HG02970 (cell line): ENCODE measurements at regions not wholly inside any gene's neighbourhood (a gene's known extent, or its start where the extent isn't known, plus 50 kb on each side); places are given as distances from the start of the nearest gene placed in this dataset.

Experiments
- ATAC-seq: cut with Tn5 transposase; IDR thresholded peaks from one replicate; pipeline ENCODE4 v1.9.1; 2021; ENCODE audit warnings: mild to moderate bottlenecking, moderate library complexity, moderate number of reproducible peaks; ENCODE audit not compliant: unreplicated experiment, low FRiP score

DNA sequence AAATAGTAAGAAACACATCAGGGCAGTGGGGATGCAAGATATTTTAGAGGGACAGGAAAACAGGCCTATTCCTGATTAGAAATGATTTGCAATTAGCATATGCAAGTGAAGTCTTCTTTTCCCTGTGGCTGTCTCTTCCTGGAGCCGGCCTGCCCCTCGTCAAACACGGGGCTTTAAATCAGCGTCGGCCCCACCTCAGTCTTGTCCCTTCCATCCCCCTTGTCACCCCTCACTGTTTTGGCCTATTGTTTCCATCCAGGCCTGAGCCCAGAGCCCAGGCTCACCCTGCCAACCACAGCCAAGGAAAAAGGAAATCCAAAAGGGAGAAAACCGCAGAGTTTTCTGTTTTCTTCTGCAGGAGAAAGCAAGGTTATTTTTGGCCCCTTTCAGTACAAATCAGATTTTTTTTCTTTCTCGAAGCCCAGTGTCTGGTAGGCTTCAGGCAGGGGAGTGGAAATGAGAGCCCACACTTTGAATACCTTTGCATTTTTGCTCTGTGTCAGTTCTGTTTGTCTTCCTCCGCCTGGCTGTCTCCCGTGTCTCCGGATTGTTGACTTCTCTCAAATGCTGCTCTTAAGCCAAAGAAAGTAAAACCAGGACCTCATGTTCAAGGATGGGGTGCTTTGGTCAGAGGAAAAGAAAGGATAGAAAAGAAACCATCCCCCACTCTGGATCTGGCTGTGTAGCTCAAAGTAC lies 399.9 kb upstream of the CDH11 start:
- ATAC-seq: no peak

DNA sequence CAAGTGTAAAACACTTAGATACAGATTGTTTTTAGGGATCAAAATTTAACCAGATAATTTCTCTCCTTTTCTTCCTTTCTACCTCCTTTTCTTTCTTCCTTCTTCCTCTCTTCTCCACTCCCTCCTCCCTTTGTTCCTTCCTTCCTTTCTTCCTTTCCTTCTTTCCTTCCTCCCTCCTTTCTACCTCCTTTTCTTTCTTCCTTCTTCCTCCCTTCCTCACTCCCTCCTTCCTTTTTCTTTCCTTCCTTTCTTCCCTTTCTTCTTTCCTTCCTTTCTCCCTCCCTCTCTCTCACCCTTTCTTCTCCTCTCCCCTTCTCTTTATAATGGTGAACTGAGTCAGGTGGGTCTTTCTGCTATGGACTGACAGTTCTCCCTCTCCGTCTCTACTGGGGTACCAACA lies 397.5 kb upstream of the CDH11 start:
- ATAC-seq: no peak

DNA sequence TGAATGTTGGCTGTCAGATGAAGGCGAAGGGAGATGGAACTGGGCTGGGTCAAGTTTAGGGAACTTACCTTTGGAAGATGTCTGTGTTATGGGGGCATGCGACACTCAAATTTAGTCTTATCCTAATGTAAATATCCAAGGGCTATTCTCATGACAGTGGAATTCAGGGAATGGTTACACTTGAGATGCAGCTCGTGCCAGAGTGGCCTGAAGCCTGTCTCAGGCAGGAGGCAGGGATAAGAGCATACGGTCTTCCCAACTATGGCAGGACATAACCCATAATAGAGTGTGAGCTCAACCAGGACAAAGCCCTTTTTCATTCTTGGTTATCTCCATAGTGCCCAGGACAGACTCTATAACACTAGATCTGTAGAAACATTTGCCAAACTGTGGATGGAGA lies 393.3 kb upstream of the CDH11 start:
- ATAC-seq: no peak

DNA sequence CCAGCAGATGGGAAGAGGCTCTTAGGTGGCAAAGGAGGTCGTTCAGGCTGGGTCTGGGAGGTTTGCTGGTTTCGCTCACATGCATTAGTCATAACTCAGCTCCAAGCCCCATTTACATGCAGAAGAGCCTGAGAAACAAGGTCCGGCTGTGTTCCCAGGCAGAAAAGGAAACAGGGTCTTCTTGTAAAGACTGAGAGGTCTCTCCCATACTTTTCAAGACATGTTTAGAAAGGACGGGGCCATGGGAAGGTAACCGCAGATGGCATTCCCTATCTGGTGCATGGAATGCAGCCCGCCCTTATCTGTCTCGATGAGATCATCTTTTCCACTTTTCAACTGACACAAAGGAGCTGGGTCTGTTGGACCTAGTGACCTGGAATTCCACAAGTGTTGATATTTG lies 389.0 kb upstream of the CDH11 start:
- ATAC-seq: no peak

DNA sequence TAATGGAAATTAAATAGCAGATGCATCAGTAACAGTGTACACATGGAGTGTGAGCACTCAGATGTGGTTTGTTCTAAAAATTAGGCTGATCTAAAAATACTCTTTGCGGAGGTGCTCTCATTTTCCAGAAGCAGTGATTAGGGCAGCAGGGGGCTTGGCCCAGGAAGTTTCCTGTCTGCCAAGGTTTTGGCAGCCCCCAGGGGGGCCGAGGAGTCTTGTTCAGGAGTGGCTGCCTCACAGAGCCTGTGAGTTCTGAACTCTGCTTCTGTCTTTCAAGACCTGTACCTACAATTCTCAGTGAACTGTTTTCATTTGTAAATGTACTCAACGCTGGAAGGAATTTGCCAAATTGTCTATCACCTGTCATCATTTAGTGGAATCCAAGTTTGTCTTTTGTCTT lies 388.4 kb upstream of the CDH11 start:
- no peak for ATAC-seq

DNA sequence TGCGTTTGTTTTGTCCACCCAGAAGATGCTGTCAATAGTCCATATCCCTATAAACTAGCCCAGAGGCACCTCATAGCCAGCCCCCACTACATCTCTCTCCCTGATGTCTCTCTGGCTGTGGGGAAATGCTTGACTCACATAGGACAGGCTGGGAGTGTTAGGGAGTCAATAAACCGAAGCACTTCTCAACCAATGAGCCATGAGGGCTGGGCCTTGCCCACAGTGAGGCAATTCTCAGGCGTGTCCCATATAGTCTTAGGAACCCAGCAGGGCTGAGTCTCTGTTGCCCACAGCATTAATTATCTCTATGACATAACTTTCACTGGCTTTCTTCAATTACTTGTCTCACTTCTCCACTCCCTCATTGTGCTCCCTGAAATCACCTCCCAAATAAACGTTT lies 387.3 kb upstream of the CDH11 start:
- no peak for ATAC-seq

DNA sequence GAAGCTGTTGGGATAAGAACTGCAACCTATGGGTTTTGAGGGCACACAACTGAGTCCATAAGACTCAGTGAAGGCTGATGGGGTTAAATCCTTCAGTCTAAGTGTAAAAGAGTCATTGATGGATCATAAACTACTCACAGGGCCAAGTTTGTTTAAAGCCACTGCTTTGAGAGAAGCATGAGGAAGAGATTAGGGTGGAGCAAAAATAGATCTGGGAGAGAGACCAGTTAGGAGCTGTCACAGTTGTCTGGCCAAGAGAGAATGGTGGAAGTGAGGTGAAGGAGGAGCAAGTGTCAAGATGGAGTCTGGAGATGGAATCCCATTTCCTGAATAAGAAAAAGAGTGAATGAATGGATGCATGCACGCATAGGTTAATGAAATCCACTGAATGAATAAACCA lies 379.1 kb upstream of the CDH11 start:
- no peak for ATAC-seq

DNA sequence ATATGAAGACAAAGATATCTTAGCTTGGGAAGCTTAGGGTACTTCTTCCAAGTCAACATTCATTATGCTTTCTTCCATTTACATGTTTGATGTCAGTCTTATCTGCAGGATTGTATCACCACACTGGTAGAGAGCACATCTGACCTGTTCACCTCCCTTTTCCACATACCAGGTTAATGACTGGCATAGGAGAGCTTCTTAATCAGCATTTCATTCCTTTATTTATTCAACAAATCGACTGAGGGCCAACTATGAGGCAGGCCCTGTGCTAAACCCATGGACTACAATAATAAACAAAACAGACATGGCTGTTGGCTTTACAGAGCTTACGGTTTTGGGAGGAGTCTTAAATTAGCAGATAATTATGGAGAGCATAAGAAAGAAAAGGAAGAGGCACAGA lies 378.1 kb upstream of the CDH11 start:
- ATAC-seq: no peak

DNA sequence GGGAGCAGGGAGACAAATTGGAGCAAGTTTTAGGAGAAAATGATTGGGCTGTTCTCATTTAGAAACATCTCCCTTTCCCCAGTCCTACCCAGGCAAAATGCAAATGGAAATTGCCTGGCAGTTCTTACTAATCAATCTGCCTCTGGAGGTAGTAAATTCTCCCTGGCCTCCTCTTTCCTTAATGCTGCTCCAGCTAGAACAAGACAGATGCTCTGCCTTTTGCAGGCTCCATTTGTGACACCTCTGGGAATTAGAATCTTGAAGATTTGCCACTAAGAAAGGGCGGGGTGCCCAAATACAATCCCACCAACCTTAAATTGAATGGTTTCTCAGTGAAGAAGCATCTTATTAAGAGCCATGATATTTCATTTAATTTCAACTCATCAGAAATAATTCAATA lies 377.7 kb upstream of the CDH11 start:
- no peak for ATAC-seq

DNA sequence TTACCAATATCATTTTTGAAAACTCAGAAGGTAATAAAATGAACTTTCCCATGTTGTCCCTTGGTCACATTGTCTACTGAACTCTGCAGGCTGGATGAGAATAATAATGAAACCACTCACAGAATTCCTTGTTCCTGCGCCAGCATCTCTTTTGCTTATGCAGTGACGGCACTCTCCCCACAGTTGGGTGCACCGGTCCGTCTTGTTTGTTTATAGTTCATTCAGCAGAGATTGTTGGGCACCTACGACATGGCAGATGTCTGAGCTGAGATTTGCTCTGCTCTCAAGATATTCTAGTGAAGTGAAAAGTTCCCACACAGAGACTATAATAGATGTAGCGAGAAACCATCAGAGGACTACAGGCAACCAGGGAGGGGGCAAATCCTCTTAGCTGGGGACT lies 375.7 kb upstream of the CDH11 start:
- no peak for ATAC-seq

DNA sequence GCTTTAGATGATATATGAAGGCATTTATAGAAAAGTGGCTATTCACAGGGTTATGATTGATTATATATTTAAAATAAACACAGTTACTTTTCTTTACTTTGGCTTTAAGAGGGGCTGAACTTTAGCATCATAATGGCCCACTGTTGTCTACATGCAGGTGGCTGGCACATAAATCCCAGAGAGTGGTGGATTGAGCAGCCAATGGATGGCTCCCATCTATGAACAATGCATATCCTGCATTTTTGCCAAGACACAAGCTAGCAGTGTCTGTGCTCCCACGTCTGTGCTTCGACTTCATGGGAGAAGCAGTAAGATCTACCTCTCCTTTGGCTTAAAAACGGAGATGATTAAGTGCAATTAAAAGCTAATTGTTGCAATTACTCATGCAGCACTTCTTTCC lies 373.2 kb upstream of the CDH11 start:
- no peak for ATAC-seq

DNA sequence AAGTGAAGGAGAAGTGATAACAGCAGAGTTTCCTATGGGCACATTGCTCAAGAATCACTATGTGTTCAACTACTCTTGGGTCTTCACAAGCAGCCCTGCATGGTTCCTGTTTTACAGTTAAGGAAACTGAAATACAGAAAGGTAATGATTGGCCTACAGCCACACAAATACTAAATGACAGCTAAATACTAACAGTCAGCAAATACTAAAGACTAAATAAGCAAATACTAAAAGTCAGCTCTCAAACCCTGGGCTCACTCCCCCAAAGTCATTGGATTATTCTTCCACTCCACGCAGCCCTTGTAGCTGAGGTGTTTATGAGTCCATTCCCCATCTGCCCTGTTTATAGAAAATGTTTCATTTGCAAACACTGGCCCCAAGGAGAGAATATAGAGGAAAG lies 372.7 kb upstream of the CDH11 start:
- ATAC-seq: no peak

DNA sequence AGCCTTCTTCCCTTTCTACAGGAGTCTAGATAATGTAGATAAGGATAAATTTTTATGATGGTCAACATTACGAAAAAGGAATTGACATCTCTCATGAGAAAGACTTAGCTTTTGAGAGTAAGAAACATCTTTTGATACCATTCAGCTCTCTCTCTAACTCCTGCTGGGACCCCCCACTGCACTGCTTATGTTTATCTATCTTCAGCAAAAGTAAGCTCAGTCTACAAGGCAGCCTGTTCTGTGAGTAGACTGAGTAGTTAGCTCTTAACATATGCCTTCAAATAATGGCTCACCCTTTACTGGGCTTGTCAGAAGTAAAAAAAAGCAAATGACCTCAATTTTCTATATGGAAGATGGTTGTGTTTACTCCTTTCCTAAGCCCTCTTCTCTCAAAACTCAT lies 372.2 kb upstream of the CDH11 start:
- ATAC-seq: no peak

DNA sequence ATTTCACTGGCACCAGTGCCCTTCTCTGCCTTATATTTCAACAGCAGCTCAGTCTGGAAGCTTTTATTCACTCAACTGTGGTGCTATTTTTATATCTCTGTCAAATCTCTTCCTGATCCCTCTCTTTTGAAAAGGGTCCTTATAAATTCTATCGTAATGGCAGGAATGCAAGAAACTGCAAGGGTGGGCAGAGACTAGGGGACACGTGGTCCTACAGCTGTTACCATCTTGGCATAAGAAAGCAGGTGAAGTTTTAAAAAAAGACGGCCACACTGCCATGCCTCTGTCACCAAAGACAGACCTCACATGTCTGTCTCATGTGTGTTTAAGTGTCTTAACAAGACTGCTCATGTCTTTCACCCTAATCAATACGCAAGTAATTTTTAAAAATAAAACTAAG lies 368.4 kb upstream of the CDH11 start:
- no peak for ATAC-seq

DNA sequence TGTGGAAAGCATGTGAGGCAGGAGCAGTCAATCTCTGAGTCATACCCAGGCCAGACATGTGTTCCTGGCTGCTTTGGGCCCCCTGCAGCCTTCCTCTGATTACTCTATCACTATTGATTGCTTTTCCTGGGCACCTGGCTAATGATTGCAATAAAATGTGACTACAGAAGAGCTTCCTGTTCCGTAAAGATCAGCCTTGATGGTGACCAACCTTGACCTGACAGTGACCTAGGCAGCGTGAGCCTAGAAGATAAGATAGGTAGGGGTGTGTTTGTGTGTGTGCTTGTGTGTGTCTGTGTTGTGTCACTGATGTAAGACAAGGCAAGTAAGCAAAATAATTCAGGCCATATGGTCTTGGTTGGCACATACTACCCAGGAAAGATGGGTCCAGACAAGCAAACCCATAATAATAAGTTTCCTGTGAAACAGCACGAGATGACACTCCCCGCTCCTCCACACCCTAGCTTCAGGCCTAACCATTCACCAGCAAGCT lies 367.7 kb upstream of the CDH11 start:
- ATAC-seq: no peak

DNA sequence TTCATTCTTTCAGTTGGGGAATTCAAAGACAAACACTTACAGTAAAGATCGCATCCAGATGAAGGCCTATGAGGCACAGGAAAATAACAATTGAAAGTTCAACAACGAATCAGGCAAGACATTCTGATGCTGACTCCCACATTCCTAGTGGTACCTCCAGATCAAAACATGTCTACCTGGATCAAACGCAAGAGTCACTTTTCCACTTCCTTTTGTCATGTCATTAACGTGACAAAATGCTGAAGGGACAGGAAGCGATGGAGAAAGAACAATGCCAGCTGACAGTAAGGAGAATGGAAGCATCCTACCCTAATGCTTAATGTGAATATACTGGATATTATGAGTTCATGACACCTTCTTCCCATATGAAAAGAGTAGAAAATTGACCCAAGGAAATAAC lies 365.4 kb upstream of the CDH11 start:
- no peak for ATAC-seq

DNA sequence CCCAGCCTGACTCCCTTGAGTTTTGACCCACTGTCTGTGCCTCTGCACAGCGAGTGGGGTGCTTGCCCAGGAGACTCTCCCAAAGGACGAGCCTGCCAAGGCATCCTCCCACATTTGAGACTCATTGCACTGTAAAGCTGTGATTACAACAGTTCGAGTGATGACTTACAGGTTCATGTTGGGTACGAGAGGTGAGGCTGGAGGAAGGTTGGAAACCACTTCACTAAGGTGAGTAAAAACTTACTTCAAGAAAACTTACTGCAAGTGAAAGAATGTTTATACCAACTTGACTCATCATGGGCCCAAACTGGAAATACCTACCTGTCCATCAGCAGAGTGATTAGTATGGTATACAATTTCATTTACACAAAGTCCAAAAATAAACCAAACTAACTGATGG lies 360.1 kb upstream of the CDH11 start:
- no peak for ATAC-seq

DNA sequence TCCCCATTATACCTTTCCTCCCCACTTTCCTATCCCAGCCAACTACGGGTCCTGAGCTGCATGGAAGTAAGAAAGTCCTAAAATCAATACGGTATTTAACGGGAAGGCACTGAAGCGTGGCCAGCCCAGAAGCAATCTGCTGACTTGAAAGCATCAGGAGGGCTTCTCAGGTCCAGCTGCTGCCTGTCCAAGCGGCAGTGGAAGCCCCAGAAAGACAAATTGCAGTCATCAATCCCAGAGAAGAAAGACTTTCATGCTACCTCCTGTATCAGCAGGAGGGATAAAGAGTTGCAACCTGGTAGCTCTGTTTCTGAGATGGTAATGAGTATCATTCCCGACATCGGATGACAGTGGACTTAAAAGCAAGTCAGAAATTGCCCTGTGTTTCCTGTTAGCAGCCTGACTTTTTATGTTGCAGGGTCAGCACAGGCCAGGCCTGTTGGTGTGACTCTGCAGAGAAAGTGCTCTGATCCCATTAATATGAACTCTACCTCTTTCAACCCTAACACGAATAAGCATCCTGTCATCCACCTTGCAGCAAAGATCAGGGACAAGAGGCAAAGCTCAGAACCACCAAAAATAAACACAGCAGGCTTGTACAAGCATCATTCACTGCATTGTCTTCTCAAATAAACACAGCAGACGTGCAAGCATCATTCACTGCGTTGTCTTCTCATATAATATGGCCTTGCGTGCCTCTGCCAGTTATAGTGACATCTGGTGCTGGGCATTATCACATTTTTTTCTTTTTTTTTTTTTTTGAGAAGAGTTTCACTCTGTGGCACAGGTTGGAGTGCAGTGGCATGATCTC lies 358.6 kb upstream of the CDH11 start:
- no peak for ATAC-seq

DNA sequence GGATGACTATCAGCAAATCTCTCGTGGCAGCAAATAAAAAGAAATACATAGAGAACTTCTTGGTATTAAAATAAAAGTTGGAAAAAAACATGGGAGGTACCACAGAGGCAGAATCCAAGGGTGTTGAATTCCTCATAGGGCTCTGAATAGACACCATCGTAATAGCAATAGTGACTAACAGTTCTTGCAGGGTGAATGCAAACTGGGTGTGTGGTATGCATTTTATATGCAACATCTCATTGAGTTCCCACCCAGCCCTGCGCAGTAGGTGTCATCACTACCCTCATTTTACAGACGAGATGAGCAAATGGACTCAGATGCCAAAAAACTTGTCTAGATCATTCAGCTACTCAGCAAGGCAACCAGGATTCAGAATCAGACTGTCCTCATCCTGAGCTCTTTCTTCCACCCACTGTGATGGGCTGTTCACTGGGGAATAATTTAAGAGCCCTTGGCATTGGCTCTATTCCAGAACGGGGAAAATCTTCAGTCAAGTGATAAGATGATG lies 354.6 kb upstream of the CDH11 start:
- ATAC-seq: no peak

DNA sequence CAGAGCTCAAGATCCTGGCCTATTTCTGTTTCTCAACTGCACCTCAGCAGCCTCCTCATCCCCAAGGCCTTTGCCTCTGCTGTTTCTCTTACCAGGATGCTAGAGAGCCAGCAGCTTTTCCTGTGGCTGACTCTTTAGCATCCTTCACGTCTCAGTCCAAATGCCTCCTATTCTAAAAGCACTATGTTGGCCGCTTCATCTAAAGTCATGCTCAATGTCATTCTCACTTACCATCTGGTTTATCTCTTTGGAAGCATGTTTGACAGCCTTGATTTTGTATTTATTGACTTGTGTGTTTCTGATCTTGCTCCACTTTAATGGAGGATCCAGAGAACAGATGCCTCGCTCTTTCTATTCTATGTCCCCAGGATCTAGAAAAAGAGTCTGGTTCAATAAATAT lies 351.8 kb upstream of the CDH11 start:
- ATAC-seq: no peak

DNA sequence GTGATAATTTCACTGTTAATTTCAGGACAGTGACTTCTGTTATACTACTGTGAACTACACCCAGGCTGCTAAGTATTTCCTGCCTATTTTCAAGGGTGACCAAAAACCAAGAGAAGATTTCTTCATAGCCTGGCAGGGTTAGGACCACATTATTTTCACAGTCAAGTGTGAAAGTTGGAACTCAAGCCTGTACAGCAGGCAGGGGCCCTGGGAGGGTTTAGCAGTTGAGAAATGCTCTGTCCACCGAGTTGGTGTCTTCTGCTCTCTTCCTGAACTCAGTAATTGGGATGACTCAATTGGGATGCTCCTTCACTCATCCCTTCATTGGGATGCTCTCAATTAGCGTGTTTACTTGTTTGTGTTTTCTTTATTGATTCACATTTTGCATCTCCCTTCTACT lies 347.3 kb upstream of the CDH11 start:
- no peak for ATAC-seq

DNA sequence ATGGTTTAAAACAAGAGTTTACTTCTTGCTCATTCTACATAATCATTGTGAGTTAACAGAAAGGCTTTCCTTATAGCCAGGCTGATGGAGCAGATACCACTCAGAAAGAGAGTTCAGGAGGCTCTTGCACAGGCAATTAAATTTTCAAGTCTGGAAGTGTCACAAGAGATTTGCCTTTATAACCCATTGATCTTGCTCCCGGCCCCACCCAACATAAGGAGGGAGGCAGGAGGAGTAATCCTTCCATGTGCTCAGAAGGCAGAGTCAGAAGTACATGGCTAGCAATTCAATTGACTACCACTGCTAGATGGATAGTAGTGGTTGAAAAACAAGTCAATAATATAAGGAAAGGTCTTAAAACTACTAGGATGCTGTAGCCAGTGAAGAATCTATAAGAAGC lies 346.3 kb upstream of the CDH11 start:
- no peak for ATAC-seq
